ENCODE measurements at regions not wholly inside any gene's neighbourhood (a gene's known extent, or its start where the extent isn't known, plus 50 kb on each side); places are given as distances from the start of the nearest gene placed in this dataset.
A peak's percentile ranks its signal among the peaks of the same experiment; 100 is the strongest.

DNA sequence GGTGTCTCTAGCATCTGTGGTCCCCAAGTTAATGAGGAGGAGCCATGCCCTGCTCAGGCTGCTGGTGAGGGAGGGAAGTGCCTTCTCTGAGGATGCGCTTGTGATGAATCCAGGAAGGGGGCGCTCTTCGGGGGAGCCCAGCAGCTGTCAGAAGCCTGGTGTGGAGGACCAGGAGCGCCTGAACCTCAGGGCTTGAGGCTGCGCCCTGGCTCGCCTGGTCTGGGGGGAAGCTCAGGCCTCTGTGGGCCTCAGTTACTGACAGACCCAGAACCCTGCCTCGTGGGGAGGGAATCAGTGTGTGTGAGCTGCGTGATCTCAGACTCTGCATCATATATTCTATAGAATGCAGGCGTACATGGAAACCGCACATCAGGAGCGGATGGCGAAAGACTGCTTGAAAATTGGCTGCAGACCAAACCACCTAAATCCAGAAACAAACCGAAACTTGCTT, 126.1 kb downstream of the SEC14L1 start:
- no peak for DNase-seq

DNA sequence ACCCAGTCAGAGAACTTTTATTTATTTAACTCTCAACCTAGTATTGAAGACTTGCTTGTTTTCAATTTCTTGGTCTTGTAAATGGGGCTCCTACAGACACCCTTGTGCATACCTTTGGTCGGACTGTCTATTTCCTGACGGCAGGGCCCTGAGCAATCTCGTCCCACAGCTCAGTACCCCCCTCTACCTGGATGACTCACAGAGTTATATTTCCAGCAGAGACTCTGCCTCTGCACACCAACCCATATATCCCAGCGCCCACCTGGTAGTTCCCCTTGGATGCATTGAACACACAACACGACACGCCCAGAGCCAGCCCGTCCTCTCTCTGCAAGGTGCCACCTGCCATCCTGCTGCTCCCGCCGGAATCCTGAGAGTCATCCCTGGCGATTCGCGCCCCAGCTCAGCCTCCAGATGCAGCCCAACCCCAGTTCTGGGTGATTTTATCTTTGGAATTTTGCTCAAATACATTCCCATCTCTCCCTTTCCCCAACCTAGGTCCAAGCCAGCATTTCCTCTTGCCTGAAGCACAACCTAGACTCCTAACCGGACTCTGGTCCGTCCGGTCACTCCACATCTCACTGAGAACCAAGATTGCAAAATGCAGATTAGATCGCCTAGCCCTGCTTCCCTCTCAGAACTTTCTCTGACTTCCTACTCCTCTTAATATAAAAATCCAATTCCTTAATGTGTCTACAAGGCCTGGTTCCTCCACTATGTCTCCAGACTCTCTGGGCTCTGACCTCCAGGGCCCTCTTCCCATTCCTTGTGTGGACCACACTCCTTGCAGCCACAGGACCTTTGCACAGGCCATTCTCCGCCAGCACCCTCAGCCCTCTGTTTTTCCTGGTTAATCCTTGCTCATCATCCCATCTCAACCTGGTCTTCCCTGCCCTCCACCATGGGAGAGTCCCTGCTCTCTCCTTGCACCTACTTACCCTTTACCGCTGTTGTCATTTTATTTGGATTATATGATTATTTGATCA, 129.2 kb downstream of the SEC14L1 start:
- DNase-seq: no peak

DNA sequence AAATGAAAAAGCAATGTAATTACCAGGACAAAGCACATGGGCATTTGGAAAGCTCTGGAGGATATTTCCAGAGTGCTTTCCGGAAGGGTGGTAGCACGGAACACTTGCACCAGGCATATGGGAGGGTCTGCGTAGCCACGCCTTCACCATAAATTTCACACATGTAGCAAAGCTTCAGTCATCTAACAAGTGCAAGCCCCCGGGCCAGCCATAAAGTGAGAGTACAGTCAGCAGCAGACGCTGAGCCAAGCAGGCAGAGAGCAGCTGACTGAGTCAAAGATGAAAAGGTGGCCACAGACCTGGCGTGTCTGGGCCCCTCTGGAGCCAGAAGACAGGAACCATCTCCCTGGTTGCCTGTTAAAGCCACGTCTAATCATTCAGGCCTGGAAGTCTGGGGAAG, 130.6 kb downstream of the SEC14L1 start:
- no peak for DNase-seq

DNA sequence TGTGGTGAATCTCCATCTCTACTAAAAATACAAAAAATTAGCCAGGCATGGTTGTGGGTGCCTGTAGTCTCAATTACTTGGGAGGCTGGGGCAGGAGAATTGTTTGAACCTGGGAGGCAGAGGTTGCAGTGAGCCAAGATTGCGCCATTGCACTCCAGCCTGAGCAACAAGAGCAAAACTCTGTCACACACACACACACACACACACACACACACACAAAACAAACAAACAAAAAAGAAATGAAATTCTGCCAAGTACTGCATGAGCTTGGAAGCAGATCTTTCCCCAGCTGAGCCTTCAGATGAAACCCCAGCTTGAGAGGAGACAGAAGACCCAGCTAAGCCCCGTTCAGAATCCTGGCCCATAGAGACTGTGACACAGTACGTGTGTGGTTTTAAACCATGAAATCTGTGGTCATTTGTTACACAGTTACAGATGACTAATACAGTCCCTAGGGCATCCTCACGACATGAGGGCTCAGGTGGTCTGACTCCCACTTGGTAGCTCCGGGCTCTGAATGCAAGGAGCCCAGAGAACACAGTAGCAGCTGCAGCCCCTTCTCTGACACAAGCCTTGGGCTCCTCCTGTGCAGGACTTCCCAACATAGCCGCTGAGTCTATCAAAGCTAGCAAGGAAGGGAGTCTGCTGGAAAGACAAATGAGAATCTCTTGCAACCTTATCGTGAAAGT, 132.8 kb downstream of the SEC14L1 start:
- no peak for DNase-seq

DNA sequence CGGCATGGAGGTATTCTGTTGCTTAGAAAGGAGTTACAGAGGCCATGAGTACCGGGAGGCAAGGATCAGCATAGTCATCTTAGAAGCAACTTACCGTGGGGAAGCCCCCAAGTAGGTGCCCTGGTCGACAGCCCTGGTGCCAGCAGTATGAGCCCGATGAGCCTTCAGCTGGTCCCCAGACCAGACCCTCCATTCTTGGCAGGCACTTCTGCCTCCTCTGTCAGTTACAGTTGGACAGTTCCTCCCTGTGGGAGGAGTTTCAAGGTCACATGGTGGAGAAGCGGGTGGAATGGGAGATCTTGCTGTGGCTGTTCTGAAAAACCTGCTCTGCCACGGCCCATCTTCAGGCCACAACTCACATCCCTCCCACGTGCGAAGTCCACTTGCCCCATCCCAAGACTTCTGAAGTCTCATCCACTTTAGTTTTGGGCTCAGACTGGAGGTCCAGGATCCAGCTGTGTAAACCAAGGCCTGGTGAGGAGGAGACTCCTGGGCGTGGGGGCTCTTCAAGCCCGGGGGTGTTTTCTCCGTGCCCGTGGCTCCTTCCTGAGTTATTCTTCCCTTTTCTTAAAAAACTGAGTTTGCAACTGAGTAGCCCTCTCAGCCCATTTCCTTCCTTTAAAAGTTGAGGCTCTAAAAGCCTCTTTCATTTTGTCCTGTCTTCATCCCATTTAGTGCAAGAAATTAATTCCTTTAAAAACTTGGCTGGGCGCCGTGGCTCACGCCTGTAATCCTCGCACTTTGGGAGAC, 133.5 kb downstream of the SEC14L1 start:
- DNase-seq: no peak

DNA sequence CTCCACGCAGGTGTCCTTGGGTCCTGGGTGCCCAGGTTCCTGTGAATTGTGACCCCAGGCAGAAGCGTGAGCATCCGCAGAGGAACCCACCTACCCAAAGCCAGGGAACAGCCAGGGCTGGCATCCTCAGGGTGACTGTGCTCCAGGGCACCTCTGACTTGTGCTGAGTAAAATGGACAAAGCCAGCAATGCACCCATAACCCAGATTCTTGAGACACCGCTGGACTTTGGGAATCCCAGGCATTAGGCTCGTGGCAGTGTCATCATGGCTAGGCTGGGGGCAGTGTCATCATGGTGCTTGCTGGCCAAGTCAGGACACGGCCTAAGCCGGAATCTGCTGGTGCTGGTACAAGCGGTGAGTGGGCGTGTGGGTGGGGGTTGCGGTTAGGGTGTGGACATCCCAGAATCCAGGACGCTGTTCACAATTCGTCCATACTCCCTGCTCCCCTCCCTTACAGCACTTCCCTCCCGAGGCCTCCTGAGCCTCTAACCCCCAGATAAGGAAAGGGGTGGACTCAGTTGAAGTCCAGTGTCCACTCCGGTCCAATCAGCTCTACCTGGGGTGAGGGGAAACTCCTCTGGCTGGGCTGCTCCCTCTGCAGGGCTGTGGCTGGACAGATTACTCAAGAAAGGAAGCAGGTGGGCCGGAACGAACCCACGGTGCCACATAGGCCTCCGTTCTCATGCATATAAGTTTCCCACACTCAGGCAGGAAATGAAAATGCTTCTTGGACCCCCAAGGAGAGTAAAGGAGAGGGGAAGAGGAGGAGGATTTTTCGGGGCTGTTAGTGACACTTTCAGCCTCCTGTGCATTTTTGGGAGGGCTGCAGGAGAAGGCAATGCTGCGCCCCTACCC, 138.9 kb downstream of the SEC14L1 start:
- no peak for DNase-seq

DNA sequence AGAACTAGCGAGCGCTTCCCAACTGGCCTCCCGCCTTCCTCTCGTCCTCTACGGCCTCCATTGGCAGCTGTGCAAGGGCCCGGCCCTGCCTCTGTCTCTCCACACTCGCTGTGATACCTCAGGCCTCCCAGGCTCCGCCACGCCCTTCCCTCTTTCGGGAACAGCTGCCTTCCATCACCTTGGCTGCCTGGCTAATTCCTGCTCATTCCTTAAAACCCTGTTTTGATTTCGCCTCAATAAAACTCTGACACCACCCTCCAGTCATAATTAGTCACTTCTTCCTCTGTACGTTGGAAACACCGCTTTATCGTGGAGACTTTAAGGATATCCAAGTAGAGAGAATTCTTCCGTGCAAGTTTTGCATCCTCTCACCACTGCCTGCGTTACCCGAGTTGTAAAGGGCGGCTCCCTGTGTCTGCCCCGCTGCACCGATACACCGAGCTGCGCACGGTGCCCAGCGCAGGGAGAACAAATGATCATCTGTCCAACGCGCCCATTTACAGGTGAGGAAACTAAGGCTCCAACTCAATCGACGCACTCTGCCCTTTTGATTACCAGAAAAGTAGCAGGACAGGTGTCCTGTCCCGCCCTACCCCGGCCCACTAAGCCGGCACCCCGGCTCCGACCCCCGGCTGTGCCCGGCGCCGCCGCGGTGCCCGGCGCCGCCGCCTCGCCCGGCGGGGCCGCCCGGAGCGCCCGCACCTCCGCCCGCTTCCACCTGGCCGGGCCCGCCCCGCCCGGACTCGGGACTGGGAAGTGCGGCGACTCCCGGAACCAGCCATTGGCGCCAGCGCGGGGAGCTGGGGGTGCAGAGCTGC, 139.7 kb downstream of the SEC14L1 start:
- DNase-seq: no peak

DNA sequence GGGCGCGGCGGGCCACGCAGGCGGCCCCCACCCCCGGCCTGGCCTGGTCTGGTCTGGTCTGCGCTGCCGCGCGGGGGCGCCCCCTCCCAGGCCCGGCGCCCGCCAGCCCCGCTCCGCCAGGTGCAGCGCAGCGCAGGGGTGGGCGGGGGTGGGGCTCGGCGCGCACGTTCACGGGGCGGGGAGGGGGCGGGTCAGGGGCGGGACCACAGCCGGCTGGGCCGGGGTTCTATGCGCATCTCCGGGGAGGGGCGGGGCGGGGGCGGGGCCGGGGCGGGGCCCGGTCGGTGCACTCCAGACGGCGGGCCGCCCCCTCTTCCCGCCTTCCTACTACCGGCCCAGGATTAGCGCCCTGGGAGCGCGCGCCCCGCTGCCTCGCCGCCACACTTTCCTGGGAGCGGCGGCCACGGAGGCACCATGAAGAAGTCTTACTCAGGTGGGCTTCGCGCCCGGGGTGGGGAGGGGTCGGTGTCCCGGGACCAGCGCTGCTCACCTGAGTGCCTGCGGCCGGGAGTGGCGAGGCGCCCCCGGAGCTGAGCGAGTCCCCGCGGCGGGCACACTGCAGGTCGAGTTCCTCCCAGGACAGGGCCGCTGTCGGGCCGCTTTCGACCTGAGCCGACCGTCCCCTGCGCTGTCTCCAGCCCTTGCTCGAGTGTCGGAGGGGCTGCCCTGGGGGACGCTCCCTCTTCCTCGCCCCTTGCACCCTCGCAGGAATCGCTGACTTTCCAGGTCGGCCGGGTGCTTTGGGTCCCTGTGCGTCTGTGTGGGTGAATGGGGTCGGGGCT, 140.5 kb downstream of the SEC14L1 start:
- peak; percentile 66 for DNase-seq

DNA sequence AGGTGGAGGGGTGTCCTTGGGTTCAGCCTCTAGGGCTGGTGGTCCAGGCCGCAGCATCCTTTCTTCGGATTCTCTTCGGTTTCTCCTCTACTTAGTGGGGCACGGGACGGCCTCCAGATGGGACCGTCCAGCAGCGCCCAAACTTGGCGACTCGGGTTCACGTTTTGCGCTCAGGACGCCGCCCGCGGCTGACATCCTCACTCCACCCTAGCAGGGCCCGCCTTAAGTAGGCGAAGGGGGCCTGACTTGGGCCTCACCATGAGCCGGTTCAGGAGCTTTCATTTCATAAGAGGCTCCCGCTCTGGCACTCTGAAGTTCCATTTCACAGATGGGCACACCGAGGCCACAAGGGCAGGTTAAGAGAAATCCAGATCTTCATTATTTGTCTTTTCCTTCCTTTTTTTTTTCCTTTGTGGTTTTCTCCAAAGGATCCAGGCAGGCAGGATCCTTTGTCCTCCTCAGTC, 141.2 kb downstream of the SEC14L1 start:
- DNase-seq: no peak

DNA sequence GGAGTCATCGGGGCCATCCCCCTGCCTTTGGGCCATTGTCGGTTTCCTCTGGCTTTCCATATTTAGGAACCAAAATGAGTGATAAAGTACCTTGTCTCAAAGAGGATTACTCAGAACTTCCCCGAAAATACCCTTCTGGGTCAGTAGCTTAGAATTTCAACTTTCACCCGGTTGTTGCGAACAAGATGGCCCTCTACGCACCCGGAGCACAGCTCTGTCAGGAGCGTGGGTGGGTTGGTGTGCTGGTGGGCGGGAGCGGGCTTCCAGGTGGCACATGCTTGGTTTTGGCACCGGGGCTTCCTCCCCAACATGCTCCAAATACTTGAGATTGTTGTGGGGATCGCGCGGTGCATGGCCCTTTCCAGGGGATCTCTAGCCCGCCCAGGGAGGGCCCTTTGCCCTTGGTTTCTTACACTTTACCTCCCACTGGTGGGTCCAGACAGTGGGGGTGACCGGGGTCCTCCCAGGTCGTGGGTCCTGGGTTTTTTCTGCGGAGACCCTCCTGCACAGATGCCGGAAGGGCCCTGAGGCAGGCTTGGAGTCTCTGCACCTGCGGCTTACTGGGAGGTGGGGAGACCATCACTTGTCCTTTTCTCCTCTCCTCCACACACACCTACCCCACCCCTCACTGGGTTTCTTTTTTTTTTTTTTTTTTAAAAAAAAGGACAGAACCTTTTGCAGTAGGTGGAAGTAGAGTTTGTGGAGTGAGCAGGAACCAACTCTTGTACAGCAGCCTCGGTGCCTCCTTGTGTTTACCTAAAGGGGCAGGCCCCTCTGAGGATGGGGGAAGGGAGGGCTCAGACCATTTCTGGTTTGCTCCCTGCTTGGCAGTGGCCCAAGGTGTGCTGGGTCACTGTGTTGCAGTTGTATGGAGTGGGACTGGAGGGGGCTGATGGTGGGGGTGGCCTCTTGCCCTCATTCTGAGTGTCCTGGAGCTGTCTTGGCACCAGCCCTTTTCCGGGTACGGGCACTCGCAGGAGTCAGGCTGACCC, 142.1 kb downstream of the SEC14L1 start:
- no peak for DNase-seq

DNA sequence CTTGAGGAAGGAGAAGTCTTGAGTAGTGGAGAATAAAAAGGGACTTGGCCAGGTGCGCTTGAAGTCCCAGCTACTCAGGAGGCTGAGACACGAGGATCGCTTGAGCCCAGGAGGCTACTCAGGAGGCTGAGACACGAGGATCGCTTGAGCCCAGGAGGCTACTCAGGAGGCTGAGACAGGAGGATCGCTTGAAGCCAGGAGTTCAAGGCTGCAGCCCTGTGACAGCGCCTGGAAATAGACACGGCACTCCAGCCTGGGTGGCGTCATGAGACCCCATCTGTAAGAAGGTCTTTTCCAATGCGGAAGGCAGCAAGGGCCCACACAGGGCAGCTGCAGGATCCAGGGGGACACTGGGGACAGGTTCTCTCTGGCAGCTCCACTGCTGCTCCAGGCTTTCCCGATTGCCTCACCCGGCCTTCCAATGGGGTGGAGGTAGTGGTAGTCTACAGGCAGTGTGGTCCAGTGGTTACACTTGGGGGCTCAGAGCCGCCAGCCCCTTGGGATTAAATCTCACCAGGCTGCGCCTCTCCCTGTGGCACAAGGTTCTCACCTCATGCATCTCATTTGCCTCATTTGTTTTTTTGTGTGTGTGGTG, 143.4 kb downstream of the SEC14L1 start:
- DNase-seq: no peak

DNA sequence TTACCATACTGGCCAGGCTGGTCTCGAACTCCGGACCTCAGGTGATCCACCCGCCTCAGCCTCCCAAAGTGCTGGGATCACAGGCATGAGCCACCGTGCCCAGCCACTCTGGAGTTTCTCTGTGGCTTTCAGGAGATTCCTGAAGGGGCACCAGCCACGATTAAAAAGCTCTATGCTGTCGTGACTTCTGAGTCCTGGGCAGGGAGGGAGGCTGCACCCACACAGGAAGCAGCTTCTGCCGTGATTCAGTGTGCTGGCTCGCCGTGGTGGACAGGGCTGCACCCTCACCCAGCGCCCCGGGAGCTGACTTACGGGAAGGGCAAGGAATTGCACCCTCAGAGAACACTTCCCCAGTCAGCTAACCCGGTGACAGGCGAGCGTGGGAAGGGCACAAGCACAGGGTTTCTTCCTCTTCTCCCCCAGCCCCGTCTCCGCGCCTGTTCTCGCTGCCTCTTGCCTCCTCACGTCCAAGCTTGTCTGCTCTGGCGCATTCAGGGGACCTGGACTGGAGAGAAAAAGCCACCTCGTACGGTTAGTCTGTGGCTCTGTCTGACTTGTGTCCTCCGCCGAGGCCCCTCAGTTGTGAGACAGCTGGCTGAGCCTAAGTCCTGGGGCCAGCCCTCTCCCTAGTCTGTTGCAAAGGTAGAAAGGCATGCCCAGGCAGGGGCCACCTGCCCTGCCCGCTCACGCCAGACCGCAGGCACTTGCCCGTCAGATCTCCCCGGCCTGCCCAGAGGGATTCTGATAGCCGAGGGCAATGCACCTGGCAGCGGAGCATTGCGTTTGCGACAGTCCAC, 145.0 kb downstream of the SEC14L1 start:
- no peak for DNase-seq

DNA sequence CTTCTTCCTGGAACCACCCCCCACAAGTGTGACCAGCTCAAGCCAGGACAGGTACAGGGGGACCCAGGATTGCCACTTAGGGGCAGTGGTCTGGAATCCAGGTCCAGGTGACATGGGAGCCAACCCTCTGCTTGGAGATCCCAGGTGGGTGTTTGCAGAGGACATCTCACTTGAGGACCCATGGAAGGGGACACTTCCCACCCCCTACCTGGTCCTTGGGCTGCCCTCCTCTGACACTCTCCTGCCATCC, 145.5 kb downstream of the SEC14L1 start:
- DNase-seq: no peak

DNA sequence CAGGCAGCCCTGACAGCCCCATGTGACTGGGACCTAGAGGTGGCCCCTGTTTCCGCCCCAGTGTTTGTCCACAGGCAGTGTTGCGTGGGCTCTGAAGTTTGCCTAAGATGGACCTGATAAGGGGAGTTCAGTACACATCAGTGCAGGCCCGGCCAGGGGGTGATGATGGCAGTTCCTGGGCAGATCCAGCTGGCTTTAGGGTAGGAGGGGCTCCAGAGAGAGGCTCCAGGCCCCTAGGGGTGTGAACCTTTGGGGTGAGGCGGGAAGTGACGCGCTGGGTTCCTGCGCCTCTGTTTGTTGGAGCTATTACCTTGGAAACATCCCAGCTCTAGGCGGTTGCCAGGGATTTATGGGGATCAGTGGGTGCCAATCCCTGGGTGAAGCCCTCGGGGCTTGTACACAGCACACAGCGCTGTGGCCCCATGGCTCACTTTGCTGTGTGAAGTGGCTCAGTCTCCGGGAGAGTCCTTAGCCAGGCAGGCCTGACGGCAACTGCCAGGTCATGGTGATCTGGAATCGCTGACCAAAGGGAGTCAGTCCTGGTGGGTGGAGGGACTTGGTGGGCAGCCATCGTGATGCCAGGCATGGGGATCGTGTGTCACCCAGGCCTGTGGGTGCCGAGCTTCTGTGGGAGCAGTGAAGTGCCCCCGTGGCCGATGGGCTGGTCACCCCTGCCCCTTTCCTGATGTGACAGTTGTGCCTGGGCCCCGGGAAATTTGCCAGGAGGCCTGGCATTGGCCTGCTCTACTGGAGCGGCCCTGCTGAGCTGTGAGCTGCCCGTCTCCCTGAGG, 146.1 kb downstream of the SEC14L1 start:
- no peak for DNase-seq

DNA sequence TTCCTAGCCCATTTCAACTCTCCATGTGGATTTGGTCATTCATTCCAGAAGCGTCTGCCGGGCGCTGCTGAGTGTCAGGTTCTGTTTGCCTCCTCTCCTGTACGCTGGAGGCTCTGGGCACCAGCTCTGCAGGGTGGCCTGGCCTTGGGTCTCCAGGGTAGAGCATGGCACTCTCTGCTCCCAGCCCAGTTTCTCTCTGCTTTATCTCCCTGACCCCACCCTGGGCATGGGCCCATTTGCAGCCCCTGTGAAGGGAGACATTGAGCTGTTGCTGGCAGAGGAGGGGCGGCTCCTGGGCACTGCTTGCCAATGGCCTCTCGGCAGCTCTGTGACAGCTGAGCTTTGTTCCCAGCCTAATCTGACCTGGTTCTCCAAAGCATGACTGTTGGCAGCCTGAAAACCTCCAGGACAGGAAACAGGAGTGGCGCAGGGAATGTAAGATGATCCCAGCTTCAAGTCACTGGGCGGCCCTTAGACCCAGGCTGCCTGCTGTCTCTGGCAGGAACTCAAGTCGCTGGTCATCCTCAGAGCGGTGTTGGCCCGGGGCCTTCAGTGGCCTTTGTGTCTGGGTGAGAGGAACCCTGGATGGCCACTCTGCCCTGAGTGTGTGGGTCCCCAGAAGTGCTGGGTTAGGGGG, 146.8 kb downstream of the SEC14L1 start:
- DNase-seq: no peak

DNA sequence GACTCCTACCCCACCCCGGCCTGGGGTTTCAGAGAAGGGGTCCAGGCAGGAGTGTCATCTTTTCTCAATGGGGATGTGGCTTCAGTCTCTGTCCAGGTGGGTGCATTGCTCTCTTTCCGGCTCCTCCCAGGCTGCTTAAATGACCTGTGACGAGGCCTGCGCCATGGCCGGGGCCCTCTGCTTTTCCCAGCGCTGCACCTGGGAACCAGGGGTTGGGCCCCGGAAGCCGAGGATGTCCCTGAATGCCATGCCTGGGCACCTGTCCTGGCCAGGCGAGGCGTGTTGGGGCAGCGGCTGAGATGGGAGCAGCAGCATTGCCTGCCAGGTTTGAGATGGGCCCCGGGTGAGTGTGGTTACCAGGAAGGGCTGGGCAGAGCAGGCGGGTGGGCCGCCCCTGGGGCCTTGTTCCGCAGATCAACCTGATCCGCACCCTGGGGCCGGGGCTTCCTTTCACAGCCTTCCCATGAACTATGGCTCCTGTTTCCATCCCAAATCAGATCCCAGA, 147.4 kb downstream of the SEC14L1 start:
- DNase-seq: no peak
